ENCODE measurements at regions not wholly inside any gene's neighbourhood (a gene's known extent, or its start where the extent isn't known, plus 50 kb on each side); places are given as distances from the start of the nearest gene placed in this dataset.

DNA sequence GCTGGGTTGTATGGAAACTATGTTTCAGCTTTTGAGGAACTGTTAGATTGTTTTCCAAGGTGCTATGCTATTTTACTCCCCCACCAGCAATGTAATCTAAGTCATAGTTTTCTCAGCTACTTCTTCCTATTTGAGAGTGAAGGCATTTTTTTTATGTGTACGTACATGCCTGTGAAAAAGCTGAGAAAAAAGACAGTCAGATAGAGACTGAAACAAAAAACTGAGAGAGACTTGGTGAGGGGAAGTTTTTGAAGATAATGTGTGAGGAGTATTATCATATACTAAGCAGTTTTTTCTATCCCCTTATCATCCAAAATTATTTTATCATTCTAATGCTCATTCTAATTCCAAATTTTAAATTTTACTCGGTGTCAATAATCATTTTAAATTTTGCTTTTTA is 780.0 kb downstream of the BCKDHB start:
- H3K9ac ChIP-seq (ENCODE audit: low read length), result no peak overlapping the region
- H4K20me1 ChIP-seq (ENCODE audit: insufficient read depth, low read length), result no peaks in the 10 kb centered on the region
- H2AFZ ChIP-seq (ENCODE audit: low read length), result no peak overlapping the region
- H3K4me3 ChIP-seq (ENCODE audit: low read depth, low read length, poor library complexity, severe bottlenecking), result no peak overlapping the region
- no peak for TF ChIP-seq EZH2 (IDR thresholded peaks at IDR 0.05; ENCODE audit: borderline replicate concordance, low read length)
- TF ChIP-seq, protein P1, sequence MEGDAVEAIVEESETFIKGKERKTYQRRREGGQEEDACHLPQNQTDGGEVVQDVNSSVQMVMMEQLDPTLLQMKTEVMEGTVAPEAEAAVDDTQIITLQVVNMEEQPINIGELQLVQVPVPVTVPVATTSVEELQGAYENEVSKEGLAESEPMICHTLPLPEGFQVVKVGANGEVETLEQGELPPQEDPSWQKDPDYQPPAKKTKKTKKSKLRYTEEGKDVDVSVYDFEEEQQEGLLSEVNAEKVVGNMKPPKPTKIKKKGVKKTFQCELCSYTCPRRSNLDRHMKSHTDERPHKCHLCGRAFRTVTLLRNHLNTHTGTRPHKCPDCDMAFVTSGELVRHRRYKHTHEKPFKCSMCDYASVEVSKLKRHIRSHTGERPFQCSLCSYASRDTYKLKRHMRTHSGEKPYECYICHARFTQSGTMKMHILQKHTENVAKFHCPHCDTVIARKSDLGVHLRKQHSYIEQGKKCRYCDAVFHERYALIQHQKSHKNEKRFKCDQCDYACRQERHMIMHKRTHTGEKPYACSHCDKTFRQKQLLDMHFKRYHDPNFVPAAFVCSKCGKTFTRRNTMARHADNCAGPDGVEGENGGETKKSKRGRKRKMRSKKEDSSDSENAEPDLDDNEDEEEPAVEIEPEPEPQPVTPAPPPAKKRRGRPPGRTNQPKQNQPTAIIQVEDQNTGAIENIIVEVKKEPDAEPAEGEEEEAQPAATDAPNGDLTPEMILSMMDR (IDR thresholded peaks at IDR 0.05; ENCODE audit: low read length), result no peak
- H3K4me1 ChIP-seq (ENCODE audit: insufficient read depth, low read length, severe bottlenecking), result no peaks in the 10 kb centered on the region
- no peaks in the 10 kb centered on the region for H3K27me3 ChIP-seq (ENCODE audit: insufficient read depth, low read length)
- no peaks in the 10 kb centered on the region for H3K9me2 ChIP-seq (ENCODE audit: low read depth, low read length)
- H3K79me2 ChIP-seq (ENCODE audit: insufficient read depth, low read length), result no peaks in the 10 kb centered on the region
- H3K36me3 ChIP-seq (ENCODE audit: insufficient read depth, low read length), result no peaks in the 10 kb centered on the region
- H3K27ac ChIP-seq (ENCODE audit: low read depth, low read length, poor library complexity, severe bottlenecking), result no peak overlapping the region
- H3K9me3 ChIP-seq (ENCODE audit: low read length), result no peaks in the 10 kb centered on the region
- H3F3A ChIP-seq (ENCODE audit: insufficient read depth, low read length), result no peaks in the 10 kb centered on the region; the same call in 1 of the 2 replicates
- no peak overlapping the region for H3K4me2 ChIP-seq (ENCODE audit: low read length)

DNA sequence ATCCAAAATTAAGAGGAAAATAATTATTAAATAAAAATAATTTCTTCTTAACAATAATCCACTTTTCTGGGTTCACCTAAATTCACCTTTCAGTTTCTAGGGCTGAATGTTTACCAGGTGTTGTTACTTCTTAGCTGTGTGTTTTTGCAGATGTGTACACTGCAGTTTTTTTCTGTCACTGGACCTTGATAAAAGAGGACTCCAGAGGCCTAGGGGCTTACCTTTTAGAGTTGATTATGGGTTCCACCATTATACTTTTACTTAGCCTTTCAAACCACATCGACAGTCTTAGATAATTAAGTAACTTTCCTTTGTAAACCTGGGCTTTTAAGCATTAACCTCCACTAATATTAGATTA is 766.5 kb downstream of the BCKDHB start:
- H3K9ac ChIP-seq (ENCODE audit: low read length), result no peak overlapping the region
- H3K36me3 ChIP-seq (ENCODE audit: insufficient read depth, low read length), result no peaks in the 10 kb centered on the region
- H3K9me2 ChIP-seq (ENCODE audit: low read depth, low read length), result no peaks in the 10 kb centered on the region

DNA sequence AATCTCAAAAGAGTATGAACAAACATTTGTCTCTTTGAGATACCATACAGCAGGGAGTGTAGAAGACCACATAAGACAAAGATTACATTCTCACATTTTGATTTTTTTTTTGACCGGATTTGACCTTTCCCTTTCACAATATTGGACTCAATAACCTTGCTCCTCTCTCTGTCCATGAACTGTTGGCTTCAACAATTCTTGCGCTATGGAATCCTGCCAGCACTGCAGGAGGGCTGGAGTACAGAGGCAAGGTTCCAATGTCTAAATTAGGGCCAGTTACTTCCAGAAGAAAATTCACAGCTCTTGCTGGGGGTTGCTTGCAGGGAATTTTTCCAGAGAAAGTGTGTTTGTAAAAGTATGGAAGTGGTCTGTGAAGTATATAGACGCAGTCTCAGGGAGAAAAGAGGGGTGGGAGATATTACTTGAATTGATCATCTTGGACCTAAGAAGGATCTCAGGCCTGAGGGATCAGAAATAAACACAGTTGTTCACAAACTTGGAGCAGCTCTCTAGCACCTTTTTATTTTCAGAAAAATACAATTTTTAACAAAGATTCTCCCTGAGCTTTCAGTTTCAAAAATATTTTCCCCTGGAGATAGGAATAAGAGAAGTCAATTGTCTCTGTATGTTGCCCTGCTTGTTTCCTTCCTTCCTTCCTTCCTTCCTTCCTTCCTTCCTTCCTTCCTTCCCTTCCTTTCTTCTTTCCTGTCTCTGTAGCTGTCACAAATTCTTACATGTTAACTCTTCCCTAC is 765.9 kb downstream of the BCKDHB start:
- Histone ChIP-seq H3K4me2 (ENCODE audit: low read length) (no peak overlapping the region), H3K9me2 (ENCODE audit: low read depth, low read length) (no peaks in the 10 kb centered on the region), H3K36me3 (ENCODE audit: insufficient read depth, low read length) (no peaks in the 10 kb centered on the region), H3K9ac (ENCODE audit: low read length) (no peak overlapping the region), H2AFZ (ENCODE audit: low read length) (no peak overlapping the region), H4K20me1 (ENCODE audit: insufficient read depth, low read length) (no peaks in the 10 kb centered on the region), H3K4me1 (ENCODE audit: insufficient read depth, low read length, severe bottlenecking) (no peaks in the 10 kb centered on the region), H3K79me2 (ENCODE audit: insufficient read depth, low read length) (no peaks in the 10 kb centered on the region), H3K9me3 (ENCODE audit: low read length) (no peaks in the 10 kb centered on the region), H3K27me3 (ENCODE audit: insufficient read depth, low read length) (no peaks in the 10 kb centered on the region), H3F3A (ENCODE audit: insufficient read depth, low read length) (no peaks in the 10 kb centered on the region), H3K4me3 (ENCODE audit: low read depth, low read length, poor library complexity, severe bottlenecking) (no peak overlapping the region), H3K27ac (ENCODE audit: low read depth, low read length, poor library complexity, severe bottlenecking) (no peak overlapping the region)
- TF ChIP-seq, protein P1 (IDR thresholded peaks at IDR 0.05; ENCODE audit: low read length), result no peak
- no peak for TF ChIP-seq EZH2 (IDR thresholded peaks at IDR 0.05; ENCODE audit: borderline replicate concordance, low read length)

More for the DNA sequence above, 766.5 kb downstream of the BCKDHB start:
- no peak overlapping the region for H2AFZ ChIP-seq (ENCODE audit: low read length)
- TF ChIP-seq, protein P1 (IDR thresholded peaks at IDR 0.05; ENCODE audit: low read length), result no peak
- TF ChIP-seq EZH2 (IDR thresholded peaks at IDR 0.05; ENCODE audit: borderline replicate concordance, low read length), result no peak
- H3K4me2 ChIP-seq (ENCODE audit: low read length), result no peak overlapping the region
- no peak overlapping the region for H3K4me3 ChIP-seq (ENCODE audit: low read depth, low read length, poor library complexity, severe bottlenecking)
- no peaks in the 10 kb centered on the region for H3K79me2 ChIP-seq (ENCODE audit: insufficient read depth, low read length)
- H3K4me1 ChIP-seq (ENCODE audit: insufficient read depth, low read length, severe bottlenecking), result no peaks in the 10 kb centered on the region
- no peaks in the 10 kb centered on the region for H3F3A ChIP-seq (ENCODE audit: insufficient read depth, low read length)
- H3K9me3 ChIP-seq (ENCODE audit: low read length), result no peaks in the 10 kb centered on the region
- H3K27me3 ChIP-seq (ENCODE audit: insufficient read depth, low read length), result no peaks in the 10 kb centered on the region
- no peaks in the 10 kb centered on the region for H4K20me1 ChIP-seq (ENCODE audit: insufficient read depth, low read length)
- H3K27ac ChIP-seq (ENCODE audit: low read depth, low read length, poor library complexity, severe bottlenecking), result no peak overlapping the region

Data from OCI-LY1 (cell line).